ENCODE measurements at regions not wholly inside any gene's neighbourhood (a gene's known extent, or its start where the extent isn't known, plus 50 kb on each side); places are given as distances from the start of the nearest gene placed in this dataset.

DNA sequence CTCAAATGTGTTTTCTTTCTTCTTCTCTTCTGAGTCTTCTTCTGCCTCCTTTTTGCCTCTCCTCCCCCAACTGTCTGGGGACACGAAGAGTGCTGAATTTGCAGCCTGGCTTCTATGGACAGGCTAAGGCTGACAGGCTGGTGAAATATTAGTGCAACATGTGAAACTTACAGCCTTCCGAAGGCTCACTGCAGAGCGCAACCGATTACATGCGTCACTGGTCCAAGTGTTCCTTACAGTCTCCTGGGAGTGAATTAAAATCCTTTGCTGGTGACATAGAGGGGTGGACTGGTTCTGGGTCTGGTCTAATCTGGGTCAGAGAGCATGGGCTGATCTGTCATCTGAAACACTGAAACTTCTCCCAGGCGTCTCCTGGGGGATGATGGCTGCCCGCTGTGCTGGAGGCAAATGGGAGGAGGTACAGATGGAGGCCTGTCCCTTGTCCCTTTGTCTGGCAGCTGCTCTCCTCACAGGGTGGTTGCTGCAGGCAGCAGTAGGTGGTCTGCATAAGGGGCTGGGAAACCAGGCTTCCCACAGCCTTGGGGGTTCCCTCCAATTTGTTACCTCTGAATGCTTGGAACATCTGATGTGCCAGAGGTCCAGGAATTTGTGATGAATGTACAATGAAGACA is 143.8 kb upstream of the BMPER start:
- intact Hi-C loops (cut with DNase I): no loop called here

DNA sequence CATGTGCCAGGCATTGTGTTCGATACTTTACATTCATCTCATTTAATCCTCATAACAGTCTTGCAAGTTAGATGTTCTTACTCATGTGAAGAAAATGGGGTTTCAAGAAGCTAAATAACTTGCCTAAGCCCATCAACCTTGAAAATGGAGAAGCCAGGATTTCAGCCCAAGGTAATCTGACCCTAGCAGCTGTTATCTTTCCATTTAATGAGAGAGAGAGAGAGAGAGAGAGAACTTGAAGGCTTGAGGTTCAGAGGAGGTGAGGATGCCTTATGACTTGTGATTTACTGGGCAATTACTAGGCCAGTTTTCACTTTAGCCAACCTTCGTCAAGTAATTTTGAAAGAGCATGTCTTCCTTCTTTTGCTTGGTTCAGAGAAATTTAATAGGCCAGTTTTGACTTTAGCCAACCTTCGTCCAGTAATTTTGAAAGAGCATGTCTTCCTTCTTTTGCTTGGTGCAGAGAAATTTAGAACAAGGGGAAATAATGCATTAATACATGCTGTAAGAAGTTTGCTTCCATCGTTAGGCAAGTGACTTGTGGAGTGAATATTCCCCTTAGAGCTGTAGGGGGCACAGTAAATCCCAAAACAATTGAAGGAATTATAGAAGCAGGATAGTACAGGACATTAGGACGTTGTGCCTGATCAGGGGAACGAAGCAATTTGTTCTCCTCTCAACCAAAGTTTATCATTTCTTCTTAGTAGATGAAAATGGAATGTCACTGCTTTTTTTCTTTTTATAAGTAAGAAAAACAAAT is 143.0 kb upstream of the BMPER start:
- Histone ChIP-seq H3K27ac (no peak overlapping the region), H3K4me3 (no peak overlapping the region), H3K4me1 (peaks cover 0 to 10% of the 10 kb centered on the region in 2 donors), H3K27me3 (no peaks in the 10 kb centered on the region), H3K9me3 (no peaks in the 10 kb centered on the region), H3K36me3 (no peaks in the 10 kb centered on the region)
- ATAC-seq (no peak), DNase-seq (no peak)
- TF ChIP-seq, protein P1, sequence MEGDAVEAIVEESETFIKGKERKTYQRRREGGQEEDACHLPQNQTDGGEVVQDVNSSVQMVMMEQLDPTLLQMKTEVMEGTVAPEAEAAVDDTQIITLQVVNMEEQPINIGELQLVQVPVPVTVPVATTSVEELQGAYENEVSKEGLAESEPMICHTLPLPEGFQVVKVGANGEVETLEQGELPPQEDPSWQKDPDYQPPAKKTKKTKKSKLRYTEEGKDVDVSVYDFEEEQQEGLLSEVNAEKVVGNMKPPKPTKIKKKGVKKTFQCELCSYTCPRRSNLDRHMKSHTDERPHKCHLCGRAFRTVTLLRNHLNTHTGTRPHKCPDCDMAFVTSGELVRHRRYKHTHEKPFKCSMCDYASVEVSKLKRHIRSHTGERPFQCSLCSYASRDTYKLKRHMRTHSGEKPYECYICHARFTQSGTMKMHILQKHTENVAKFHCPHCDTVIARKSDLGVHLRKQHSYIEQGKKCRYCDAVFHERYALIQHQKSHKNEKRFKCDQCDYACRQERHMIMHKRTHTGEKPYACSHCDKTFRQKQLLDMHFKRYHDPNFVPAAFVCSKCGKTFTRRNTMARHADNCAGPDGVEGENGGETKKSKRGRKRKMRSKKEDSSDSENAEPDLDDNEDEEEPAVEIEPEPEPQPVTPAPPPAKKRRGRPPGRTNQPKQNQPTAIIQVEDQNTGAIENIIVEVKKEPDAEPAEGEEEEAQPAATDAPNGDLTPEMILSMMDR (IDR thresholded peaks at IDR 0.05): no peak
- intact Hi-C loops (cut with DNase I): no loop called here

More for the DNA sequence above, 143.8 kb upstream of the BMPER start:
- no peaks in the 10 kb centered on the region for H3K27me3 ChIP-seq
- no peaks in the 10 kb centered on the region for H3K9me3 ChIP-seq
- DNase-seq (no peak), ATAC-seq (no peak)
- H3K36me3 ChIP-seq: no peaks in the 10 kb centered on the region
- H3K4me3 ChIP-seq: no peak overlapping the region
- TF ChIP-seq, protein P1 (IDR thresholded peaks at IDR 0.05): no peak
- no peak overlapping the region for H3K27ac ChIP-seq
- peaks cover 0 to 7% of the 10 kb centered on the region in 2 donors for H3K4me1 ChIP-seq

DNA sequence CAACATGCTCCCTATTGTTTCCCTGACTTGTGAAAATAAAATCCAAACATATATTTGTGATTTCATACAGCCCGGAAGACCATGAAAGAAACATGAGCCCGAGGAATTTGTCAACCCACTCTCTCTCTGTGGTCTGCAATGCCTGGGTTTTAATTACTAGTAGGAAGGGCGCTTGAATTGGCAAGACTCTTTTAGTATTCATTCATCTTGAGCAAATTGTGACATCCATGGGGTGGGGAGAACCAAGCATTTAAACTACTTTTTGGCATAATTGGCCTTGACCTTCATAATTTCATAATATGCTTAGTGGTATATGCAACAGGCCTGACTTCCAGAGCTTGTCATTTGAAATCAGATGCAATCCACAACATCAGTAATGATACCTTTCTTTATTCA is 142.4 kb upstream of the BMPER start:
- no peaks in the 10 kb centered on the region for H3K36me3 ChIP-seq
- no peaks in the 10 kb centered on the region for H3K9me3 ChIP-seq
- H3K4me1 ChIP-seq: peaks cover 0 to 10% of the 10 kb centered on the region in 2 donors
- no peaks in the 10 kb centered on the region for H3K27me3 ChIP-seq
- DNase-seq (no peak), ATAC-seq (no peak)
- intact Hi-C loops (cut with DNase I): no loop called here
- no peak overlapping the region for H3K4me3 ChIP-seq
- H3K27ac ChIP-seq: no peak overlapping the region
- TF ChIP-seq, protein P1 (IDR thresholded peaks at IDR 0.05): no peak

DNA sequence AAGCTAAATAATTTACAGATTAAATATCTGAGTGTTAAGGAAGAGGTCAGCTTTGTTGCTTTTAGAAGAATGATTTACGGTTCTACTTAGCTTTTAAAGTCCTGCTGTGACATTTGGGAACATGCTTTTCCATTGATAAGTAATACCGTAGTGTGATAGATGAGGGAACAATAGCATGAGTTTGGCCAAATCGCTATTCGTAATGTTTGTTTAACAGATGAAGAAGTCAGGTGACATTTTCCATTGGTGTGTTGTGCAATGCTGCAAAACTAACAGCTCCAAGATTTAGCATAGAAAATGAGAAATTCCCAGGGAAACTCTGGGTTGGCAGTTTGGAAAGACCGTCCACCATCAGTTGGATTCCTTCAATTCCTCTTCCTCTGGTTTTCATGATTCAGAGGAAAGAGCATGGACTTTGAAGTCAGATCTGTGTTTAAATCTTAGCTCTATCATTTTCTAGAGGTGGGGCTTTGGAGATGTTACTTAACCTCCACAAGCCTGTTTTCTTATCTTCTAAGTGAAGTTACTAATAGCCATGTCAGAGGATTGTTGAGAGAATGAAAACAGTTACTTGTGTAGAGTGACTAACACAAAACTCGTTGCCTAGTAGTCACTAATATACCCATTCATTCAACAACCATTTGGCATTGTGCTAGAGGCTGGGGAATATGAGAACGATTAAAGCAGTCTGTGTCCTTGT is 140.4 kb upstream of the BMPER start:
- Histone ChIP-seq H3K27me3 (no peaks in the 10 kb centered on the region), H3K27ac (no peak overlapping the region), H3K36me3 (no peaks in the 10 kb centered on the region), H3K9me3 (no peaks in the 10 kb centered on the region), H3K4me1 (peaks cover 0 to 10% of the 10 kb centered on the region in 2 donors), H3K4me3 (no peak overlapping the region)
- TF ChIP-seq, protein P1 (IDR thresholded peaks at IDR 0.05): no peak
- intact Hi-C loops (cut with DNase I): no loop called here
- DNase-seq: peak in 2 of 4 donors; percentile 43 to 62
- ATAC-seq: peak; percentile 60

DNA sequence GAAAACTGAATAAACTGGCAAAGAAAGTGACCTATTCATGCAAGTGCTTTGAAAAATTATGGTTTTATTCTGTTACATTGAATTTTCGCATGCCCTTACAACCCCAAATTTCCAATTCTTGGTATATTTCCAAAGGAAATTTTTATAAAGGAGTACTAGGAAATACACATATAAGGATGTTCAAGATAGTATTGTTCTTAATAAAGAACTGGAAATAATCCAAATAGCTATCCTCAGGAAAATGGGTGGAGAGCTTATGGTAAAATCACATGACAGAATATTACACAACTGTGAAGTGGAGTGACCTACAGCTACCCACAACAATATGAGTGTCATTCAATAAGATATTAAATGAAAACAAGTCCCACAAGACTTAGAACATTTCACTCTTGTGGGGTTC is 138.9 kb upstream of the BMPER start:
- Histone ChIP-seq H3K36me3 (no peaks in the 10 kb centered on the region), H3K9me3 (no peaks in the 10 kb centered on the region), H3K4me1 (peaks cover 0 to 10% of the 10 kb centered on the region in 2 donors), H3K27ac (no peak overlapping the region), H3K27me3 (no peaks in the 10 kb centered on the region), H3K4me3 (no peak overlapping the region)
- DNase-seq (no peak), ATAC-seq (no peak)
- TF ChIP-seq, protein P1 (IDR thresholded peaks at IDR 0.05): no peak
- intact Hi-C loops (cut with DNase I): no loop called here
